Uterus (tissue), 2 donors: ENCODE measurements at regions not wholly inside any gene's neighbourhood (a gene's known extent, or its start where the extent isn't known, plus 50 kb on each side); places are given as distances from the start of the nearest gene placed in this dataset.

ENCODE experiments used
- CTCF ChIP-seq, 4 experiments: fragments of 200-600 bp in 2 of 4; fragments of 450-650 bp in 2 of 4; sonication (generic) in 2 of 4; IDR thresholded peaks; one replicate each; pipeline ENCODE4 v1.5.1; 2016 to 2019; ENCODE audit warnings: antibody characterized with exemption in 4 of 4, mild to moderate bottlenecking in 2 of 4, moderate library complexity in 1 of 4
- POLR2A ChIP-seq, 2 donors: fragments of 450-650 bp; IDR thresholded peaks; one replicate each; pipeline ENCODE4 v1.6.1; 2016; ENCODE audit warnings: antibody characterized with exemption in 2 of 2, mild to moderate bottlenecking in 1 of 2, moderate library complexity in 1 of 2

- no peak for TF ChIP-seq CTCF (IDR thresholded peaks at IDR 0.05)
- no peak for TF ChIP-seq POLR2A (IDR thresholded peaks at IDR 0.05)
Measured at GRCh38 chr12:23006413-23006812, 381.4 kb downstream of the ETNK1 start.
